ENCODE measurements at regions not wholly inside any gene's neighbourhood (a gene's known extent, or its start where the extent isn't known, plus 50 kb on each side); places are given as distances from the start of the nearest gene placed in this dataset.
"Not testable (repeated sequence)": the region's sequence is repeated elsewhere in the genome, so short reads cannot be mapped to it uniquely, and the experiment has no call there.

DNA sequence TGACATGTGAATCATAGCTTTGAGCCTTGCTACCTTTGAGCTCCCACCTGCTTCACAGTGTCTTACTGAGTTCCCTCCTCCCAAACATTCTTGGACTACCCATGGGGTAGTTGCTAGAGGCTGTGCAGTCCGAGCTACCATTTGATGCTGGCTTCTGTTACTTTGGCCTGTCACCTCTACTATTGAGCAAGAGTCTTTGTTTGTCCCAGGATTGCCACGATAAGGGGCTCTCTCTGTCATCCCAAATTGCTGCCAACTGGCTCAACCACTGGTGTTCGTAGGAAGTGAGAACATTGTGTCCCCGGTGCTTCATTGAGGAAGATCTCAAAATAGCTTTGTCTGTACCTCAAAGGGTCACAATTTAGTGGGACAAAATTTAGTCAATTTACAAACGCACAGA, 59.1 kb upstream of the PAX8 start:
- no peak for DNase-seq

DNA sequence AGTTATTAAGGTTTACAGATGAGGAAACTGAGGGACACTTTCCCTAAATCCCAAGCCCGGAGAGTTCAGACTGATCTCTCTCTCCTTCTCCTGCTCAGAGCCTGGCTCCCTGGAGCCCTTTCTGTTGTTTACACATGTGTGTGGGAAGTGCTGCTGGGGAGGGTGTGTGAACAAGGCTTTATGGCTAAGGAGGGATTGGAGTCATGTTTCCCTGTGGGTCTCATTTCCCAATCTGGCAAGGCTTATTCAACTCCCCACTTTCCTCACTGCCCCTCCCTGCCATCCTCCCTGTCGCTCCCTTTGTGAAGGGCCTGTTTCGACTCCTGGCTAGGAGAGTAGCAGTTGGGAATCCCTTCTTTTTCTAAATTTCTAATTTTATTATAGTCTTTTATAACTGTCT, 57.3 kb upstream of the PAX8 start:
- not testable (repeated sequence) for DNase-seq

DNA sequence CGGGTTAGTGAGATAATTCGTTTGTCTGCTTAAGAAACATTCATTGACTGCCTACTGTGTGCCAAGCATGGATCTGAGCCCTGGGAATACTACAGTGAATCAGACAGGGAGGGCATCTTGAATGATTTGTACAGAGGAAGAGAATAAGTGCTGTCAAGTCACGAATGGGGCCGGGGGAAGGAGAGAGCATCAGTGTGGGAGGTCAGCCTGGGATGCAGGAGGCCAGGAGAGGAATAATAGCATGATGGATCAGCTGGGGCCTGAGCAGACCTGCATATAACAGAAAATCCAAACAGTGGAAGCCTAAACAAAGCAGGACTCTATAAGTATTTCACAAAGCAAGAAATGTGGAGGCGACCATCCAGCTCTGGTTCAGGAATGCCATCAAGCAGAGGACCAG, 55.4 kb upstream of the PAX8 start:
- DNase-seq, result no peak

DNA sequence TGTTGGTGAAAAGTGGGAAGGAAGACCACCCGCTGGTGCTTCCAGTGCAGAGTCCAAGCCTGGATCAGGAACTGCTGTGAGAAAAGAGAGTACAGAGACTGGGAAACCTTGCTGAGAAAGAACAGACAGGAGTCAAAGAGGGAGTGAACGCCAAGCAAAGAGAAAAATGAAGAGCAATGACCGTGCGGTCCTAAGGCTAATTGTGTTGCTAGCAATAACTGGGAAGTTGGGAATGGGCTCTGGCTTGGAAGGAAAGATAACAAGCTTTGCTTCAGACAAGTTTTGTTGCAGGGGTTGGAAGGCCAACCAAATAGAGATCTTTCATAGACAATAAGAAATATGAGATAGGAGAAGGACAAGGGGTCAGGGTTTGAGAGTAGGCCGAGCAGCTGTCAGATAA, 55.0 kb upstream of the PAX8 start:
- not testable (repeated sequence) for DNase-seq

DNA sequence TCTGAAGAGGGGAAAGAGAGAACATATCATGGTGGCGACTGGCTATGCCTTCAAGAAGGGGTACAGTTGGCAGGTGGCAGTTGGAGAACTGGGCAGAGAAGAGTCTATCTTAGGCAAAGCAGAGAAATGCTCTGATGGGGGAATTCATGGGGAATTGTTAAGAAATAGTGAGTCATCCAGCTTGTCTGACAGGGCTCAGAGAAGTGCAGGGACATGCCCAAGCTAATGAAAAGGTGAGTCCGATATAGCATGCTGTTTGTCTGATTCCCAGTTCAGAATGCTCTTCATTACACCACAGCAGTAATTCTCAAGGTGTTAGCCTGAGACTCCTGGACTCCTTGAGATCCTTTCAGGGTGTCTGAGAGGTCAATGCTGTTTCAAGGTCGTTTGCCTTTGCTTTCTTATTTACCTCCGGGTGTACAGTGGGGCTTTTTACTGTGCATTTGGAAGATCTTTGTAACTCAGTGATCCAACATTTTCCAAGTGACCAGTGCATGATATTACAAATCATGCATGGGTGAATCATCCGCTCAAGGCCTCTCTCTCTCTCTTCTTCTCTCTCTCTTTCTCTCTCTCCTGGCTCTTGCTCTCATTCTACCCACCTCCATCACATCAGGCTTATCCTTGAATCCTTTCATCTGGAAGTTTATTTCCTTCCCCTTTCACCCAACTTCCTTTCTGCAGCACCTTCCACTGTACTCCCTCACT, 51.5 kb upstream of the PAX8 start:
- not testable (repeated sequence) for DNase-seq

DNA sequence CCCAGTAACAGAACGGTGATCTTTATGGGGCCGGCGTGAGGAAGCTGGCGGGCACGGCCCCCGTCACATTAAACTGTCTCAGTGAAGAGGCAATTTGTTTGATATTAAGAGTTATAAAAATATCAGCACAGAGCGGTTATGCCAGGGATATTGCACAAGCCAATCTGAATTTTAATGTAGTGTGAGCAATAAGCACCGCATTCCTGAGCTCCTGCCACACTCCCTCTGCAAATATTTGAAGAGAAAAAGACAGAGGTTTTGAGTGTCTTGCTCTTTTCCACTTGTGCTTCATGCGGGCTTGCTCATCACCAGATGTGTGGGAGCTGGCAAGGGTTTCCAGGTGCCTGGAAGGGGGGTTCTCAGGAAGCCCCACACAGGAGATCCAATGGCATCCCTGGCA, 50.3 kb upstream of the PAX8 start:
- not testable (repeated sequence) for DNase-seq

DNA sequence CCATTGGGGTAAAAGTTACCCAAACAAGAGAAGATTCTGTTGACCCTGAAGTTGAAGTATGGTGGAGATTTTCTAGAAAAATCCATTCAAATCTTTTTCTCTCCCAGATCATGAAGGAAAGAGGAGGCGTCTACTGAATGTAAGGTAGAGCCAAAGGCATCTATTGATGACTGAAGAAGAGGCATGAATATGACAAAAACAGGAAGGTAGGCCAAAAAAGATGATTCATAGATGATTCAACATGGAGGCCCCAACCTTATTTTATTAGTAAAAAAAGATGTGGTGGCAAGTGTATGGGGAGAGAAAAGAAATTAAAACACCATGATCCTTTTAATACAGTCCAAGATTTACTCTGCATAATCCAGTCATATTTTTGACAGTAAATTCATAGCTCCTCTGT, 49.9 kb upstream of the PAX8 start:
- not testable (repeated sequence) for DNase-seq

Measured in activated CD4-positive, alpha-beta T cell treated with anti-CD3 and anti-CD28 coated beads, Interleukin-2, Interleukin-6, amounts not matched to agents 100 ng/mL and 50 ng/mL, durations not matched to agents 16 hours and 8 hours (primary cell).